ENCODE measurements at regions not wholly inside any gene's neighbourhood (a gene's known extent, or its start where the extent isn't known, plus 50 kb on each side); places are given as distances from the start of the nearest gene placed in this dataset.

- Histone ChIP-seq H3K27me3 (ENCODE audit: control insufficient read depth, insufficient read depth, low read length) (no peaks in the 10 kb centered on the region), H3K36me3 (ENCODE audit: control insufficient read depth, insufficient read depth, low read length) (no peaks in the 10 kb centered on the region), H3K4me3 (ENCODE audit: low read depth, low read length) (no peak overlapping the region)
- ChIA-PET CTCF (no interaction called here), POLR2A (no interaction called here)
- TF ChIP-seq CTCF (IDR thresholded peaks at IDR 0.05; ENCODE audit: insufficient read depth, low read depth, low read length) = no peak
- no peak for DNase-seq (ENCODE audit: low read depth)
These were observed 89.2 kb upstream of the EFHC2 start for GRCh38 chrX:44432641-44433040.

- POLR2A ChIA-PET = no interaction called here
- Histone ChIP-seq H3K36me3 (ENCODE audit: control insufficient read depth, insufficient read depth, low read length) (no peaks in the 10 kb centered on the region), H3K4me3 (ENCODE audit: low read depth, low read length) (no peak overlapping the region), H3K27me3 (ENCODE audit: control insufficient read depth, insufficient read depth, low read length) (no peaks in the 10 kb centered on the region)
- no peak for DNase-seq (ENCODE audit: low read depth)
- no peak for TF ChIP-seq CTCF (IDR thresholded peaks at IDR 0.05; ENCODE audit: insufficient read depth, low read depth, low read length)
- CTCF ChIA-PET = no interaction called here
These were observed 87.7 kb upstream of the EFHC2 start for GRCh38 chrX:44431194-44431593.

DNA sequence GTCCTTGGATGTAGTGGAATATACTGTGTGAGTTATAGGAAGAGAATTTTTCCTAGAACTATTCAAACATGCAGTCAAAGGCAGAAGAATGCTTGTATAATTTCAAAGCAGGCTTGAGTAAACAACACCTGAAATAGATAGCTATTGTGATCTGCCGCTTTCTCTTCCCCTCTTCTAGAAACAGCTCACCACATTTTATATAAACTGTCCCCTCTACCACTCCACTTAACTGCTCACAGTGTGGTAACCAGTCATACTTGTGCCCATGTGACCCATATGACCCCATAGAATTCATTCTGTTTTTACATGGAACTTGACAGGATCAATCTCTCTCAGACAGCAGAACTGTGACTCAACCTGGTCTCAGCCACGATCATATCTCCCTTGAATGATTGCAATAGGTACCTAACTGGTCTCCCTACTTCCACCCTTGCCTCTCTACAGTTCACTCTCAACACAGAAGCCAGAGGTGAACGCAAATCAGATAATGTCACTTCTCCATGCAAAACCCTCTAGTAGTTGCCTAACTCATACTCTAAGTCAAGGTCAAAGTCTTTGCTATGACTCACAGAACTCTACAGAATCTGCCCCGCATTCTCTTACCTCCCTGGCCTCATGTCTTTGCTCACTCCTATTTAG, 85.6 kb upstream of the EFHC2 start:
- CTCF ChIA-PET = no interaction called here
- no peaks in the 10 kb centered on the region for H3K36me3 ChIP-seq (ENCODE audit: control insufficient read depth, insufficient read depth, low read length)
- no peak overlapping the region for H3K4me3 ChIP-seq (ENCODE audit: low read depth, low read length)
- TF ChIP-seq CTCF (IDR thresholded peaks at IDR 0.05; ENCODE audit: insufficient read depth, low read depth, low read length) = no peak
- no peak for DNase-seq (ENCODE audit: low read depth)
- POLR2A ChIA-PET = no interaction called here
- H3K27me3 ChIP-seq (ENCODE audit: control insufficient read depth, insufficient read depth, low read length) = no peaks in the 10 kb centered on the region

GRCh38 chrX:44422631-44423030, 79.2 kb upstream of the EFHC2 start:
- Histone ChIP-seq H3K36me3 (ENCODE audit: control insufficient read depth, insufficient read depth, low read length) (no peaks in the 10 kb centered on the region), H3K4me3 (ENCODE audit: low read depth, low read length) (no peak overlapping the region), H3K27me3 (ENCODE audit: control insufficient read depth, insufficient read depth, low read length) (no peaks in the 10 kb centered on the region)
- CTCF ChIA-PET = interaction anchor here (0.6 kb wide), 1 partner anchor 444 kb away, joined by 3 read pairs; no protein-coding TSS in a partner anchor
- POLR2A ChIA-PET = no interaction called here
- no peak for TF ChIP-seq CTCF (IDR thresholded peaks at IDR 0.05; ENCODE audit: insufficient read depth, low read depth, low read length)
- DNase-seq (ENCODE audit: low read depth) = no peak

DNA sequence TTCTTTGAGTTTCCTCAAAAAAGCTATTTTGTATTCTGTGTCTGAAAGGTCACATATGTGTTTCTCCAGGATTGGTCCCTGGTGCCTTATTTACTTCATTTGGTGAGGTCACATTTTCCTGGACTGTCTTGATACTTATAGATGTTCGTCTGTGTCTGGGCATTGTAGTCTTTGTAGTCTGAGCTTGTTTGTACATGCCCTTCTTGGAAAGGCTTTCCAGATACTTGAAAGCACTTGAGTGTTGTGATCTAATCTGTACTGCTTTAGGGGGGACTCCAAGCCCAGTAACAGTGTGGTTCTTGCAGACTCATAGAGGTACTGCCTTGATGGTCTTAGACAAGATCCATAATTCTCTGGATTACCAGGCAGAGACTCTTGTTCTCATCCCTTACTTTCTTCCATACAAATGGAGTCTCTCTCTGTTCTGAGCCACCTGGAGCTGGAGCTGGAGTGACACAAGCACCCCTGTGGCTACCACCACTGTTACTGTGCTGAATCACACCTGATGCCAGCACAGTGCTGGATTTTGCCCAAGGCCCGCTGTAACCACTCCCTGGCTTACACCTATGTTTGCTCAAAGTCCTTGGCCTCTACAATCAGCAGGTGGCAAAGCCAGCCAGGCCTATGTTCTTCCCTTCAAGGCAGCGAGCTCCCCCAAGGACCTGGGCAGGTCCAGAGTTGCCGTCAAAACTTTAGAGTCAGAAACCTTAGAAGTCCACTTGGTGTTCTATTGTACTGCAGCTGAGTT, 72.3 kb upstream of the EFHC2 start:
- no peak for TF ChIP-seq CTCF (IDR thresholded peaks at IDR 0.05; ENCODE audit: insufficient read depth, low read depth, low read length)
- H3K36me3 ChIP-seq (ENCODE audit: control insufficient read depth, insufficient read depth, low read length) = no peaks in the 10 kb centered on the region
- H3K4me3 ChIP-seq (ENCODE audit: low read depth, low read length) = no peak overlapping the region
- POLR2A ChIA-PET = no interaction called here
- H3K27me3 ChIP-seq (ENCODE audit: control insufficient read depth, insufficient read depth, low read length) = no peaks in the 10 kb centered on the region
- CTCF ChIA-PET = no interaction called here
- no peak for DNase-seq (ENCODE audit: low read depth)
